HG03460 (cell line): ENCODE measurements at regions not wholly inside any gene's neighbourhood (a gene's known extent, or its start where the extent isn't known, plus 50 kb on each side); places are given as distances from the start of the nearest gene placed in this dataset.
"Not testable (repeated sequence)": the region's sequence is repeated elsewhere in the genome, so short reads cannot be mapped to it uniquely, and the experiment has no call there.

Source experiments
- ATAC-seq: cut with Tn5 transposase; IDR thresholded peaks from one replicate; pipeline ENCODE4 v1.9.1; 2021; ENCODE audit not compliant: unreplicated experiment

DNA sequence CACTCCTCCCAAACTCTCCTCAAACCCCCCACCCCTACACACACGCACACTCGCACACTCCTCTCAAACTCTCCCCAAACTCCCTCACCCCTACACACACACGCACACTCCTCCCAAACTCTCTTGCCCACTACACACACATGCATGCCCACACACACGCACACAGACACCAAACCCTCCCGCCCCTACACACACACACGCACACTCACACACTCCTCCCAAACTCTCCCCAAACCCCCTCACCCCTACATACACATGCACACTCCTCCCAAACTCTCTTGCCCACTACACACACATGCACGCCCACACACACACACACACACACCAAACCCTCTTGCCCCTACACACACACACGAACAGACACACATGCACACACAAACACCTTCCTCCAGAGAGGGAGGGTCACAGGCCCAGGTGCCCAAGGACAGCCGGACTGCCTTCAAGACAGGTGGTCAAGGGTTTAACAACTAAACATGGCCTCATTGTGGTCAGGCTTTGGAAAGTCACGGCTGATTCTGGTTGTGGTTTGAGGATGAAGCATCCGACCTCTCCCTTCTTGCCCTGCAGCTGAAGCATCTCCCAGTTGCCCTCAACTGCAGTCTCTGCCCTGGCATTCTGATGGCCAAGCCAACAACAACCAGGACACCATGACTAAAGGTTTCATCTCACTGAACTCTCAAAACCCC is 72.3 kb upstream of the SNTG2 start:
- no peak for ATAC-seq

DNA sequence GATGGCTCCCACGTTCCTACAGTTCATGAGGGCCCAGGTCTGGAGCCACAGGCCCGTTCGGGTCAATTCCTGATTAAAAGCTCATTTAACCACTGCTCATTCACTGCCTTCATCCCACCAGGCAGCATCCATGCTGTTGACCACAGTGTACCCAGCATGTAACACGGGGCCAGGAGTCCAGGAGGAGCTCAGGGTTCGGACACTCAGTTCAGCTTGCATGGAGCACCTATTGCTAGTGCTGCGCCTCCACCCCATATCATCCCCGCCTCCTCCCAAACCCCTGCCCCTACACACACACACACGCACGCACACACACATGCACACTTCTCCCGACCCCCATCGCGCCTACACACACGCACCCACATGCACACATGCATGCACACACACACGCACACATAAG is 72.9 kb upstream of the SNTG2 start:
- no peak for ATAC-seq

DNA sequence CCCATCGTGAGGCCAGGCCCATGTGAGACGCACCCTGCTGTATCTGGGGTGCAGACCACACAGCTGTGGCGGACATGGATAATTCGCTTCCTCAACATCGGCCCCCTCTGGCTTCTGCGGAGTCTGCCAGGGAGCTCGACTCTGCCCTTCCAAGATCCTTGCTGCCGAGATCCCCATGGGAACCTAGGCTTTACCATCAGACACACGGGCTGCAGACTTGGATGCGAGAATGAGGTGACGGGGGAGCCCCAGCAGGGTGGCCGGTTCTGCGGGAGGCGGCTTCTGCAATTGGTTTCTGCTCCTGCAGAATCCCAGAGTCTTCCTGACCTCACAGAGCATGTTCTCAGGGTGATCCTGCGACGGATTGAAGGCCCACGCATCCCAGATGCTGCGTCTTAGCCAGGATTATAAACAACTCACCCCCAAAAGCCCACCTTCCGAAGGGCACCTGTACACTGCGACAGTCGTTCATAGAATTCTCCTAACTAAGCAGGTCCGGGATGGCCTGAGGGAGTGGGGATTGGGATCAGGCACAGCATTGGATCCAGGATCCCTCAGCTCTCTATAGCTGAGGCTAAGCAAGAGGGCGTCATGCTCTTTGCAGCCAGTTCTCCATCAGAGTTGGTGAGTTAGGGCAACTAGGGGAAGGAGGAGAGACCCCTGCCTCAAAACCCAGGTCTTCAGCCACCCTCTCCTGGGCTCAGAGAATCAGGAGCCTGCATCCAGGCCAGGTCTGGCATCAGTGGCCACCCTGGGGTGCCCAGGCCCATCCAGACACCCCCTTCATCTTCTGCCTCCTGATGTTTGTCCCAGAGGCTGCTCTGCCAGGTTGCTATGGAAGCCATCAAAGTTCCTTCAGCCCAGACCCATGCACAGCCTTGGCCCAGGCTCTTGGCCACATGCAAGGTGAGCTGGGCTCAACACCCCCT is 74.7 kb upstream of the SNTG2 start:
- ATAC-seq: no peak

DNA sequence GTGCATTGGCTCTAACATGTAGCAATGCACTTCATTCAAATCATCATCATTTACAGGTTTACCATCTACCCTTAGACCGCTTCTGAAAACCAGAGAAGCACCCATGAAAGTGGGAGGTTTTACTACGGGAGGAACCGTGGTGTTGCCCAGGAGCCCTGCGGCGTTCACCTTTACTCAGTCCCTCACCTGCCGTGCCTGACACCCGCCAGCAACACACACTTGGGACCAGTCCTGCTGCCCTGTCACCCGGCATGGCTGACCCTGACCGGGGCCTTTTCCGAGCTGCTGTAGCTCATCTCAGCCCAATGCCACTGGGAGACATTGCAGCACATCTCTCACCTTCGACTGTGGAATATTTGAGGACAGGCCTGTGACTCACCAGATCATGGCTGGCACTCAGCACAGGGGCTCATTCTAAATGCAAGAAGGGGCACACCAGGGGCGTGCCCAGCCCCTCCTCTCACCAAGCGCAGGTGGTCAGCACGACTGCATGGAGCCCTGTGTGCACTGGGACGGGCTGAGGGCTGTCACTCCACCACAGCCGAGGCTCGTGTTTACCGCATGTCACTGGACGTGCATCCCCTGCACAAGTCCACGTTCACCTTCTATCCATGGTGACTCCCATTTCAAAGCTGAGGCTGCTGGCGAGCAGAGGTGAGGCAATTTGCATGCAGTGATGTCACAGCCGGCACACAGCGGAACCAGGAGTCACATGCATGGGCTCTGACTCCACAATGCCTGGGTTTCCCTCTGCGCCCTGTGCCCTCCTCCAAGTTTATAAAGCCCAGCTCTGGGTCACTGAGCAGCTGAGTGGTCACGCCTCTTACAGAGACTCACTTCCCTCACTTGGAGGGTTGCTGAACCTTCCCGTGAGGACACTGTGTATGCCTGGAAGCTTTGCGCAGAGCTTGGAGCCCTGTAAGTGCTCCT is 76.7 kb upstream of the SNTG2 start:
- no peak for ATAC-seq

DNA sequence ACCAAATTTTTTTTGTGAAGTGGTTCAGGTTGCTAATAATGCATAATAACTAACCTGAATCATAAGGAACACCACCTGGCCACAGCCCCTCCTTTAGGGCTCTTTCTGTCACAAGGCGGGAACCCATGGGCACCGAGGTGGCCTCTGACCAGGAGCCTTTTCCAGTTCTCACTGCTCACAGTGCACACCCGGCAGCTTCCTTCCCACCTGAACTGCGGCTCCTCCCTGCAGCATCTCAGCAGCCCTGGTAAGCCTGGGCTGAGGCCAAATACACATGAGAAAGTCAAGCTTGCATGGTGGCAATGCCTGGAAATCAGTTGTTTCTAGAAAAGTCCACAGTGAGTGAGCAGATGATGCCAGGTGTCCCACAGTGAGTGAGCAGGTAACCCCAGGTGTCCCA is 77.6 kb upstream of the SNTG2 start:
- no peak for ATAC-seq

DNA sequence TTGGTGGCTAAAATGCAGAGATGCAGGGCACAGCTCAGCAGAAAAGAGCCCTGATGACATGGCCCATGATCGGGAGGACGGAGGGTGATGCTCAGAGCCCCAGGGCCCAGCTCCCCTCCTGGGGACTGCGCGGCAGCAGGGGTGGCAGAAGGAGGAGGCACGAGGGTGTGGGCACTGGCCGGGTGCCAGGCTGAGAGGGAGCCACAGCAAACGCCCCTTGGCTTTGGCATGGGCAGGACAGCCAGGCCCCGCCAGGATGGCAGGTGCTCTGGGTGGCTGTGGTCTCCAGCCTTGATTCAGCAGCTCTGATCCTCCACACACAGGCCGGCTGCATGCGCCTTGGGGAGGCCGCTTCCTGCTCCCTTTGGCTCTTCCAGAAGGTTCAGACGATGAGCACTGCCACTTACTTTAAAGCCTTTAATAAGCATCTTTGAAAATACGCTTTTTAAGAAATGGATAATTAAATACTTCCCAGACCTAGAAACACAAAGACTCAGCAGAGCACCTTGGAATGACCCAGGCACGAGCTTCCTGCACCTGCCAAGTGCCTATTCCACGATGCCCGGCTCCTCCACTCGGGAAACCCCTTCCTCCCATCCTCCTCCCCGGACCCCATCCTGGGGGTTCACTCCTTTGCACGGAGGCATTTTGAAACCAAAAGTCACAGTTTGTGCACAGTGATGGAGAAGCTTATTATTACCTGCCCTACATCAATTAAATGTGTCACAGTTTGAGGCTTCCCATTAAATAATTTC is 78.5 kb upstream of the SNTG2 start:
- ATAC-seq: no peak

DNA sequence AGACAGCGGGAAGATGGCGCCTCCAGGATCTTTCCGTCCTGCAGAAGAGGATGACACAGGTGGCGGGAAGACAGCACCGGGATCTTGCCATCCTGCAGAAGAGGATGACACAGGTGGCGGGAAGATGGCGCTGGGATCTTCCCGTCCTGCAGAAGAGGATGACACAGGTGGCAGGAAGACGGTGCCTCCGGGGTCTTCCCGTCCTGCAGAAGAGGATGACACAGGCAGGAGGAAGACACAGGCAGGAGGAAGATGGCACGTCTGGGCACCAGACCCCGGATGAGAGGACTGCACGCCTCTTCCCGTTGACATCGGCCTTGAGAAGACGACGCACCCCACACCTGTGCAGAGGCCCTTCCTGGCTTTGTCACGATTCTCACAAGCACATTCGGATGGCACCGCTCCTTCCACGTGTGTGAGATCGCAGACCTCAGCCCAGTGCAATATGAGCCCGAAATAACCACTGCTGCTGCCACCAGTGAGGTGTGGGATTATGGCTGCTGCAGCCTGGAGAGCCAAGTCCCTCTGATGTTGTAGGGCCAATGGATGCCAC is 79.4 kb upstream of the SNTG2 start:
- ATAC-seq: no peak

DNA sequence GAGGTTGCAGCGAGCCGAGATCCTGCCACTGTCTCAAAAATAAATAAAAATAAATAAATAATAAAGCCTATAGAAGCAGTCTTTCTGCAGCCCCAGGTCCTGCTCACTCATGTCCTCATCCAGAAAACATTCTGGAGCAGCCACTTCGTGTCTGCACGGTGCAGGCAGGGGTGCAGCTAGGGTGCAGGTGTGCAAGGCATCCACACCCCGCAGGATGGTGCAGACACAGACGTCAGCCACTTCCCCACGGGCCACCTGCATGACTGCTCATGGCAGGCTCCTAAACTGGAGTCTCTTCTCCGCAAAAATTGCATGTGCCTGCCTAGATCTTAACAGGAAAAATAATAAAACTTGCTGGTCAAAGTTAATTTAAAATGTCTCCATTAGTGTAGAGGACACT is 80.2 kb upstream of the SNTG2 start:
- no peak for ATAC-seq

DNA sequence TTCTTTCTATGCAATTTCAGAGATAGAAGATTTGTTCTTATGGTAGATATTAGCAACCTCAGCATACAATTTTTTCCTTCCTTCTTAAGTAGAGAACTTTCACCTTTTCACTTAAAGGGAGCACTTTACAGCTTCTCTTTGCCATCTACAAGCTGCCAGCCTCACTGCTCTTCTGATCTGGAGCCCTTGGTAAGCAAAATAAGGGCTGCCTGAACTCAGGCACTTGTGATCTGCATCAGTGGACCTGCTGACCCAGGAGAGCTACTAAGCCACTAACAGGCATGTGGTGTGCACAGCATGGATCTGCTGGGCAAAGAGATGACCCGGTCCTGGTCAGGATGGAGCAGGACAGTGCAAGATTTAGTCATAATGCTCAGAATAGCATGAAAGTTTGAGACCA is 80.8 kb upstream of the SNTG2 start:
- no peak for ATAC-seq

DNA sequence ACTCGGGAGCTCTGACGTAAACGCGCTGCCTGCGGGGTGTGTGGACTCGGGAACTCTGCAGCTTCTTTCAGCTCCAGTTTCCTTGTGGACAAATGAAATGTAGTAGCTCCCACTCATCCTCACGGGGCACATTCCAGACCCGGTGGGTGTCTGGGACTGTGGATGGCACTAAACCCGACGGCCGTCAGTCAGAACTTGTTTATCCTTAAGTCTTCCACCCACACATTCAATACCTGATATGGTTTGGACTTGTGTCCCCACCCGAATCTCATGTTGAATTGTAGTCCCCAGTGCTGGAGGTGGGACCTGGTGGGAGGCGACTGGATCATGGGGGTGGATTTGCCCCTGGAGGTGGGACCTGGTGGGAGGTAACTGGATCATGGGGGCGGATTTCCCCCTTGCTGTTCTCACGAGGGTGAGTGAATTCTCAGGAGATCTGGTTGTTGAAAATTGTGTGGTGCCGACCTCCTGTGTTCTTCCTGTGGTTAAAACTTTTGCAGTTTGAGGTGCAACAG is 81.2 kb upstream of the SNTG2 start:
- no peak for ATAC-seq

DNA sequence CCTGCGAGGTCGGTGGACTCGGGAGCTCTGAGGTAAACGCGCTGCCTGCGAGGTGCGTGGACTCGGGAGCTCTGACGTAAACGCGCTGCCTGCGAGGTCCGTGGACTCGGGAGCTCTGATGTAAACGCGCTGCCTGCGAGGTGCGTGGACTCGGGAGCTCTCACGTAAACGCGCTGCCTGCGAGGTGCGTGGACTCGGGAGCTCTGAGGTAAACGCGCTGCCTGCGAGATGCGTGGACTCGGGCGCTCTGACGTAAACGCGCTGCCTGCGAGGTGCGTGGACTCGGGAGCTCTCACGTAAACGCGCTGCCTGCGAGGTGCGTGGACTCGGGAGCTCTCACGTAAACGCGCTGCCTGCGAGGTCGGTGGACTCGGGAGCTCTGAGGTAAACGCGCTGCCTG is 81.8 kb upstream of the SNTG2 start:
- ATAC-seq: not testable (repeated sequence)

DNA sequence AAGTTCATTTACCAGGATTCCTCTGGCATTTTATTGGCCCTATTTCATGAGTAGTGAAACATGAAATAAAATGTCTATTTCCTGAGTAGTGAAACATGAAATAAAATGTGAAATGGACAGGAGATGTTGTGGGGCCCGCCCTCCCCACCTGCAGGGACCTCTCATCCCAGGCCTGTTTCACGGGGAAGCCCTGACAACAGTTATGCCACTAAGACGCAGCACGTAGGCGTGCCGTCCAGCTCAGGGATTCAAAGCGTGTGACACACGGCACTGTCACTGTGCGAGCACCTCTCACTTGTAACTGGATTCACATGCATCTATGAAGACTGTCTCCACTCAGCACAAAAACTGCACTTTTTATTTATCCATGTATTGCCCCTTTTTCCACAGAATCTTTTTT is 83.4 kb upstream of the SNTG2 start:
- no peak for ATAC-seq

DNA sequence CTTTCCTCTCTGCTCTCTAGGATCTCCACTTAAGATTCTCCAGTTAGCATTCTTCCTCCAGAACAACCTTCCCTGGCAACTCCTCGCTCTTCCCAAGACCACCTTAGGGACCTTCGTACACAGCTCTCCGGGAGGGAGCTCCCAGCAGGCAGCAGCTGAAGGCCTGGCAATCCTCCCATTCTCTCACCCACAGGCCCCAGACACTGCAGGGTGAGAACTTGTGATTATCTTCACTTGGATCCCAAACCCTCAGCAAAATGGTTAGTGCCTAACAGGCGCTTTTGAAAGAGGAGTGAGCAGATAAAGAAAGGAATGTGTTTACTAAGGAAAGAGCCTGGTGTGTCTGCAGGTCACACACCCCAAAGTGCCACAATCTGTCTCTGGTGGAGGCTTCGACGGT is 83.8 kb upstream of the SNTG2 start:
- ATAC-seq: no peak

DNA sequence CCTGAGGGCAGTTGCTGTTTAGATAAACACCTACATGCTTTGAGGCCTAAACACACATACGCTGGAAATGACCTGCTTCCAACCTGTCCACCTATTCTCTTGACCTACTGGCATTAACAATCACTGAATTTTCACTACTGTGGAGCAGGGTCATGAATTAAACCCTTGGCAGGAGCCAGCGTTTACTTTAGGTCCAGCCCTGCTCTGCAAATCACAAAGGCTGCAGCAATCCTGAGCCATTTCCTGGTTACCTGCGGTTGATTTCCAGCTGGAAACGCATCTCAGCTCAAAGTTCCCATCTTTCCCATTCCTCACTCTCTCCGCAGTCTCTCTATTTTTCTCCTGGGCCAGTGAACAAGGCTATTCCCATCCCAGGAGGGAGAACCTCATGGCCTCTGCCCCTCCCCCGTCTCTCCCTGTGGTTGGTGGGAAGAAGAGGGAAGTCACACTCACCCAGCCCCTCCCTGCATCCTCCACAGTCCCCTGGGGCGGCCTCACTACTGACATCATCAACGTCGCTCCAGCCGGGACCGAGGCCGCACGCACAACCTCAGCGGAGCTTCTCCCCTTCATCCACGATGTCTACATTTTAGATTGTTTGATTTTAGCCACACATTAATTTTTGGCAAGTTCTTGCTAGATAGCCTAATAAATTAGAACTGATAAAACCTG is 84.5 kb upstream of the SNTG2 start:
- ATAC-seq: no peak

DNA sequence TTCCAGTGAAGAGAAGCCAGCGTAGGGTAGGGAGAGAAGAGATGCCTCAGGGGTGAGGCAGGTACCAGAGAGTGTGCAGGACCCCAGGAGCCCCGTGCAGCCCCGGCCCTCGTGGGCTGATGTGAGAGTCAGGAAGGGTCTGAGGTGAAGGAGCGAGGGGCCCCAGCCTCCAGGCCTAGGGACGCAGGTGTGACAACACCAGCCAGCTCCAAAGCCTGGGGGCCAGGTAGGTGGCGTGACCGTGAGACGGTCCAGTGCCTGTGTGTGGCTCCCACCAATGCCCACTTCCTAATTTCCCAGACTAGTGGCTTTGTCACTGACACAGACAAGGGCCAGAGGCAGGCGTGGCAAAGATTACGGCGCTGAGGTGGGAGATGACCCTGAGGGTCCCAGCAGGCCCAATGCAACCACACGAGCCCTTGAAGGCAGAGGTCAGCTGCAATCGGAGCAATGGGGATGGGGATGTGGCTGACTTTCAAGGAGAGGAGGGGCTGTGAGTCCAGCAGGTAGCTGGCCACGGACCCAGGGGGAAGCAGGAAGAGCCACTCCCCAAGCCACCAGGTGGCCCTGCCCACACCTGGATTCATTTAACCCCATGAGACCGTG is 86.0 kb upstream of the SNTG2 start:
- no peak for ATAC-seq

DNA sequence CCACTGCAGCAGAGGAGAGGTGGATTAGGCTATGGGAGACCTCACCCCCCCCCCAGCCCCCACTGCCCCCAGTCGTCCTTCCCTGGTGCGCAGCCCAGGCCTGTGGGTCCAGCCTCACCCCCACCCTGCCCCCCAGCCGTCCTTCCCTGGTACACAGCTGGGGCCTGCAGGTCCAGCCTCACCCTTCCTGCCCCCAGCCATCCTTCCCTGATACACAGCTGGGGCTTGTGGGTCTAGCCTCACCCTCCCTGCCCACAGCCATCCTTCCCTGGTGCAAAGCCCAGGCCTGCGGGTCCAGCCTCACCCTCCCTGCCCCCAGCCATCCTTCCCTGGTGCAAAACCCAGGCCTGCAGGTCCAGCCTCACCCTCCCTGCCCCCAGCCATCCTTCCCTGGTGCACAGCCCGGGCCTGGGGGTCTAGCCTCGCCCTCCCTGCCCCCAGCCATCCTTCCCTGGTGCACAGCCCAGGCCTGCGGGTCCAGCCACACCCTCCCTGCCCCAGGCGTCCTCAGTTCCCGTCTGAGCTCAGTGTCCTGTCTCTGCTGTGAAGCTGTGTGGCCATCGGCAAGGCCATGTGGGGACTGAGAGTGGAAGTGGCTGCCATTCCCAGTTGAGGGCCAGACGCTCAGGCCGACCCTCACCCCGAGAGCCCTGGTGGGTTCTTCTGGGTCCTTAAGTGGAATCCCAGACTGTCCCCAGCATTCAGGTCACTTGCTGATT is 86.8 kb upstream of the SNTG2 start:
- no peak for ATAC-seq

DNA sequence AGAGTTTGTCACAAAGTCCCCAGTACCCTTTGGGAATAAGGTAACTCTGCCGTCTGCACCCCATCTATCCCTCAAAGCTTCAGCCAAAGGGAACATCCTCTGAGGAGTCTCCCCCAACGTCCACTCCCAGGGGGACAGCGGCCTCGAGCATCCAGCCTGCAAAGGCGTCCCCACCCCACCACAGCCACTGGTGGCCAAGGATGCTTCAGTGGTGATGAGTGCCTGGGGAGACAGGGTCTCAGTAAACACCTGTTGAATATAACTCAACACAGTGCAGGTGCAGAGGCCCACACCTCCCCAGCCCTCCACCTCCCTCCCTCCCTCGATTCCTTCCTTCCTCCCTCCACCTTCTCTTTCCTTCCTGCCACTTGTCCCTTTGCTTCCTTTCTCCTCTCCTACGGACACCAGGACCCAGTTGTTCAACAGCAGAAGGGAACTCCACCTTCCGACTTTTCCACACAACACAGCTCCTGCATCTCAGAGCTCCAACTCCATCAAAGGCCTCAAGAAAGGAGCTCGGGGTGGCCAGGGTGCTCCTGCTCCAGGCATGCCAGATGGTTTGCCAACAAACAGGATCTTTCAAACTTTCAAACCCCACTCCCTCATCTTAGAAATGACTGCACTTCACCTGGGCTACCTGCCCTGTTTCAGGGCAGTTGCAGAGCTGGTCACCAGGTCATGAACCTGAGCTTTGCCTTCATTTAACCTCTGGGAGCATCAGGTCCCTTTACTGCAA is 87.8 kb upstream of the SNTG2 start:
- ATAC-seq: no peak

DNA sequence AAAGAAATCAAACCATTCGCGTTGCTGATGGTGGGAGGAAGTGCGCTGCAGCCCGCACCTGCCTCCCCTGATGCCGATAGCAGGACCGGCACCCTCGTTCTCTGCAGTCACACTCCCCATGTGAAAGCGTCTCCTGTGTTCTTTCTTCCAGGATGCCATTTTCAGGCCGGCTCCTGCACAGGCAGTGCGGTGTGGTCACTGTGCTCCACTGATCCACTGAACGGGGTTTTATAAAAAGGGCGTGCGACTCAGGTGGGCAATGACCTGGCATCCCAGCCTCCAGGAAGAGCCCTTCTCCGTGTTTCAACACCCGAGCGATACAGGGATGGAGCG is 88.3 kb upstream of the SNTG2 start:
- ATAC-seq: no peak
